ENCODE measurements at regions not wholly inside any gene's neighbourhood (a gene's known extent, or its start where the extent isn't known, plus 50 kb on each side); places are given as distances from the start of the nearest gene placed in this dataset.

DNA sequence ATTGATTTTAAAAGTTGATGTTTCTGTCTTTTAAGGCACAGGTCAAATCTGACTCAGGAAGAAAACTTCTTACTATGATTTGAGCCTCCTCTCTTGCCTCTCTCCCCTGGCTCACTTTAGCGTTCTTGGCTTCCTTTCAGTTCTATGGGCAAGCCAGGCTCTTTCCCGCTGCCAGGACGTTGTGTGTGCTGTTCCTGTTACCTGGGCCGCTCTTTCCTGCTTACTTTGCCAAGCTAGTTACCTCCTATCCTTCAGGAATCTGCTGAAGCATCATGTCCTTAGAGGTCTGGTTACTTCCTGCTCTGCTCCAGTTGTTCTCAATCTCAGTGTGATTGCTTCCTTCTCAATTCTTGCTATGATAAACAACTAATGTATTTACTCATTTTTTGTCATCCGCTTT, 1108.5 kb upstream of the EEF2KMT start:
- TF ChIP-seq EZH2phosphoT487 (IDR thresholded peaks at IDR 0.05; ENCODE audit: unreplicated experiment), result no peak
- TF ChIP-seq EZH2 (IDR thresholded peaks at IDR 0.05; ENCODE audit: low read depth, unreplicated experiment), result no peak
- TF ChIP-seq, protein P1, sequence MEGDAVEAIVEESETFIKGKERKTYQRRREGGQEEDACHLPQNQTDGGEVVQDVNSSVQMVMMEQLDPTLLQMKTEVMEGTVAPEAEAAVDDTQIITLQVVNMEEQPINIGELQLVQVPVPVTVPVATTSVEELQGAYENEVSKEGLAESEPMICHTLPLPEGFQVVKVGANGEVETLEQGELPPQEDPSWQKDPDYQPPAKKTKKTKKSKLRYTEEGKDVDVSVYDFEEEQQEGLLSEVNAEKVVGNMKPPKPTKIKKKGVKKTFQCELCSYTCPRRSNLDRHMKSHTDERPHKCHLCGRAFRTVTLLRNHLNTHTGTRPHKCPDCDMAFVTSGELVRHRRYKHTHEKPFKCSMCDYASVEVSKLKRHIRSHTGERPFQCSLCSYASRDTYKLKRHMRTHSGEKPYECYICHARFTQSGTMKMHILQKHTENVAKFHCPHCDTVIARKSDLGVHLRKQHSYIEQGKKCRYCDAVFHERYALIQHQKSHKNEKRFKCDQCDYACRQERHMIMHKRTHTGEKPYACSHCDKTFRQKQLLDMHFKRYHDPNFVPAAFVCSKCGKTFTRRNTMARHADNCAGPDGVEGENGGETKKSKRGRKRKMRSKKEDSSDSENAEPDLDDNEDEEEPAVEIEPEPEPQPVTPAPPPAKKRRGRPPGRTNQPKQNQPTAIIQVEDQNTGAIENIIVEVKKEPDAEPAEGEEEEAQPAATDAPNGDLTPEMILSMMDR (conservative IDR thresholded peaks at IDR 0.05; ENCODE audit: low read depth in 2 of 2), result no peak
- TF ChIP-seq ZNF114 (CRISPR knock-in tag; IDR thresholded peaks at IDR 0.05), result no peak
